ENCODE measurements at regions not wholly inside any gene's neighbourhood (a gene's known extent, or its start where the extent isn't known, plus 50 kb on each side); places are given as distances from the start of the nearest gene placed in this dataset.

- Histone ChIP-seq H3K79me2 (ENCODE audit: insufficient read depth, low read length) (no peaks in the 10 kb centered on the region), H3F3A (ENCODE audit: insufficient read depth) (no peaks in the 10 kb centered on the region), H3K27ac (ENCODE audit: low read depth, low read length) (no peak overlapping the region), H3K9me3 (ENCODE audit: insufficient read depth, low read length) (no peaks in the 10 kb centered on the region), H3K9me2 (replicated peaks; ENCODE audit: insufficient read depth, low read length) (no peaks in the 10 kb centered on the region), H3K4me3 (ENCODE audit: insufficient read depth, low read length, poor library complexity, severe bottlenecking) (no peak overlapping the region), H3K4me2 (ENCODE audit: low read depth, low read length, poor library complexity, severe bottlenecking) (no peak overlapping the region), H3K36me3 (ENCODE audit: low read length) (no peaks in the 10 kb centered on the region), H4K20me1 (ENCODE audit: low read depth, low read length) (no peaks in the 10 kb centered on the region), H3K27me3 (ENCODE audit: low read length) (no peaks in the 10 kb centered on the region), H3K9ac (ENCODE audit: low read length) (no peak overlapping the region), H2AFZ (ENCODE audit: low read depth, low read length, severe bottlenecking) (no peak overlapping the region)
- TF ChIP-seq EZH2phosphoT487 (conservative IDR thresholded peaks at IDR 0.05; ENCODE audit: low read length) (no peak), CTCF (IDR thresholded peaks at IDR 0.05; ENCODE audit: insufficient read depth, low read length, poor library complexity, severe bottlenecking) (no peak)
These were observed 403.6 kb upstream of the GJE1 start for GRCh38 chr6:141729146-141729545.

- H3K79me2 ChIP-seq (ENCODE audit: insufficient read depth, low read length), result no peaks in the 10 kb centered on the region
- TF ChIP-seq EZH2phosphoT487 (conservative IDR thresholded peaks at IDR 0.05; ENCODE audit: low read length) (no peak), CTCF (IDR thresholded peaks at IDR 0.05; ENCODE audit: insufficient read depth, low read length, poor library complexity, severe bottlenecking) (no peak)
- no peak overlapping the region for H3K4me2 ChIP-seq (ENCODE audit: low read depth, low read length, poor library complexity, severe bottlenecking)
- H3K27me3 ChIP-seq (ENCODE audit: low read length), result no peaks in the 10 kb centered on the region
- H3K9me2 ChIP-seq (replicated peaks; ENCODE audit: insufficient read depth, low read length), result no peaks in the 10 kb centered on the region
- no peak overlapping the region for H3K9ac ChIP-seq (ENCODE audit: low read length)
- no peak overlapping the region for H3K27ac ChIP-seq (ENCODE audit: low read depth, low read length)
- H3K9me3 ChIP-seq (ENCODE audit: insufficient read depth, low read length), result no peaks in the 10 kb centered on the region
- no peak overlapping the region for H2AFZ ChIP-seq (ENCODE audit: low read depth, low read length, severe bottlenecking)
- no peaks in the 10 kb centered on the region for H3K36me3 ChIP-seq (ENCODE audit: low read length)
- no peaks in the 10 kb centered on the region for H3F3A ChIP-seq (ENCODE audit: insufficient read depth)
- H4K20me1 ChIP-seq (ENCODE audit: low read depth, low read length), result no peaks in the 10 kb centered on the region
- no peak overlapping the region for H3K4me3 ChIP-seq (ENCODE audit: insufficient read depth, low read length, poor library complexity, severe bottlenecking)
These were observed 404.4 kb upstream of the GJE1 start for GRCh38 chr6:141728330-141728729.

- H3K4me3 ChIP-seq (ENCODE audit: insufficient read depth, low read length, poor library complexity, severe bottlenecking), result no peak overlapping the region
- H3K4me2 ChIP-seq (ENCODE audit: low read depth, low read length, poor library complexity, severe bottlenecking), result no peak overlapping the region
- H2AFZ ChIP-seq (ENCODE audit: low read depth, low read length, severe bottlenecking), result no peak overlapping the region
- H3K36me3 ChIP-seq (ENCODE audit: low read length), result no peaks in the 10 kb centered on the region
- TF ChIP-seq CTCF (IDR thresholded peaks at IDR 0.05; ENCODE audit: insufficient read depth, low read length, poor library complexity, severe bottlenecking) (no peak), EZH2phosphoT487 (conservative IDR thresholded peaks at IDR 0.05; ENCODE audit: low read length) (no peak)
- no peaks in the 10 kb centered on the region for H4K20me1 ChIP-seq (ENCODE audit: low read depth, low read length)
- no peaks in the 10 kb centered on the region for H3K9me2 ChIP-seq (replicated peaks; ENCODE audit: insufficient read depth, low read length)
- H3K9ac ChIP-seq (ENCODE audit: low read length), result no peak overlapping the region
- H3K27me3 ChIP-seq (ENCODE audit: low read length), result no peaks in the 10 kb centered on the region
- H3K27ac ChIP-seq (ENCODE audit: low read depth, low read length), result no peak overlapping the region
- no peaks in the 10 kb centered on the region for H3K9me3 ChIP-seq (ENCODE audit: insufficient read depth, low read length)
- H3K79me2 ChIP-seq (ENCODE audit: insufficient read depth, low read length), result no peaks in the 10 kb centered on the region
- H3F3A ChIP-seq (ENCODE audit: insufficient read depth), result no peaks in the 10 kb centered on the region
These were observed 406.5 kb upstream of the GJE1 start for GRCh38 chr6:141726248-141726647.

GRCh38 chr6:141724731-141725130, 408.0 kb upstream of the GJE1 start:
- H3K4me2 ChIP-seq (ENCODE audit: low read depth, low read length, poor library complexity, severe bottlenecking), result no peak overlapping the region
- H3K36me3 ChIP-seq (ENCODE audit: low read length), result no peaks in the 10 kb centered on the region
- no peak overlapping the region for H3K27ac ChIP-seq (ENCODE audit: low read depth, low read length)
- H2AFZ ChIP-seq (ENCODE audit: low read depth, low read length, severe bottlenecking), result no peak overlapping the region
- no peak overlapping the region for H3K4me3 ChIP-seq (ENCODE audit: insufficient read depth, low read length, poor library complexity, severe bottlenecking)
- H3K9ac ChIP-seq (ENCODE audit: low read length), result no peak overlapping the region
- no peaks in the 10 kb centered on the region for H3K79me2 ChIP-seq (ENCODE audit: insufficient read depth, low read length)
- no peak for TF ChIP-seq CTCF (IDR thresholded peaks at IDR 0.05; ENCODE audit: insufficient read depth, low read length, poor library complexity, severe bottlenecking)
- TF ChIP-seq EZH2phosphoT487 (conservative IDR thresholded peaks at IDR 0.05; ENCODE audit: low read length), result no peak
- no peaks in the 10 kb centered on the region for H3F3A ChIP-seq (ENCODE audit: insufficient read depth)
- H3K9me2 ChIP-seq (replicated peaks; ENCODE audit: insufficient read depth, low read length), result no peaks in the 10 kb centered on the region
- no peaks in the 10 kb centered on the region for H3K9me3 ChIP-seq (ENCODE audit: insufficient read depth, low read length)
- H3K27me3 ChIP-seq (ENCODE audit: low read length), result no peaks in the 10 kb centered on the region
- H4K20me1 ChIP-seq (ENCODE audit: low read depth, low read length), result no peaks in the 10 kb centered on the region
